ENCODE measurements at regions not wholly inside any gene's neighbourhood (a gene's known extent, or its start where the extent isn't known, plus 50 kb on each side); places are given as distances from the start of the nearest gene placed in this dataset.

- intact Hi-C loops (cut with micrococcal nuclease; ENCODE audit: unreplicated experiment), result no loop called here
- no peak for DNase-seq
- Histone ChIP-seq H3K36me3 (ENCODE audit: low read depth) (no peaks in the 10 kb centered on the region), H3K9me2 (ENCODE audit: insufficient read depth) (no peaks in the 10 kb centered on the region), H3K27ac (no peak overlapping the region), H4K20me1 (ENCODE audit: insufficient read depth) (no peaks in the 10 kb centered on the region), H3K27me3 (ENCODE audit: insufficient read depth, low read depth) (no peaks in the 10 kb centered on the region), H2AFZ (no peak overlapping the region), H3K4me1 (replicated peaks; ENCODE audit: insufficient read depth) (no peaks in the 10 kb centered on the region), H3F3A (ENCODE audit: insufficient read depth, low read depth) (no peaks in the 10 kb centered on the region), H3K79me2 (ENCODE audit: low read depth) (no peaks in the 10 kb centered on the region), H3K9me3 (ENCODE audit: insufficient read depth, low read depth) (no peaks in the 10 kb centered on the region), H3K4me2 (no peak overlapping the region), H3K4me3 (no peak overlapping the region)
- BruUV-seq (replicated peaks), result no TSS peak
- CTCF ChIA-PET, result no interaction called here
- TF ChIP-seq CTCF (conservative IDR thresholded peaks at IDR 0.05) (no peak), EZH2 (IDR thresholded peaks at IDR 0.05; ENCODE audit: low read depth) (no peak)
- POLR2A ChIA-PET (ENCODE audit: unreplicated experiment), result no interaction called here
These were observed 447.0 kb downstream of the KIF4B start for GRCh38 chr5:155460501-155460931.

GRCh38 chr5:155461304-155461703 is 447.7 kb downstream of the KIF4B start:
- Histone ChIP-seq H3K4me3 (no peak overlapping the region), H3K27me3 (ENCODE audit: insufficient read depth, low read depth) (no peaks in the 10 kb centered on the region), H3K36me3 (ENCODE audit: low read depth) (no peaks in the 10 kb centered on the region), H3K4me1 (replicated peaks; ENCODE audit: insufficient read depth) (no peaks in the 10 kb centered on the region), H4K20me1 (ENCODE audit: insufficient read depth) (no peaks in the 10 kb centered on the region), H2AFZ (no peak overlapping the region), H3K9me2 (ENCODE audit: insufficient read depth) (no peaks in the 10 kb centered on the region), H3F3A (ENCODE audit: insufficient read depth, low read depth) (no peaks in the 10 kb centered on the region), H3K9me3 (ENCODE audit: insufficient read depth, low read depth) (no peaks in the 10 kb centered on the region), H3K4me2 (no peak overlapping the region), H3K79me2 (ENCODE audit: low read depth) (no peaks in the 10 kb centered on the region), H3K27ac (no peak overlapping the region)
- intact Hi-C loops (cut with micrococcal nuclease; ENCODE audit: unreplicated experiment), result no loop called here
- DNase-seq, result no peak
- no peak for TF ChIP-seq CTCF (conservative IDR thresholded peaks at IDR 0.05)
- TF ChIP-seq EZH2 (IDR thresholded peaks at IDR 0.05; ENCODE audit: low read depth), result no peak
- ChIA-PET POLR2A (ENCODE audit: unreplicated experiment) (no interaction called here), CTCF (no interaction called here)
- no TSS peak for BruUV-seq (replicated peaks)

GRCh38 chr5:155466851-155467250 is 453.3 kb downstream of the KIF4B start:
- CTCF ChIA-PET, result no interaction called here
- Histone ChIP-seq H3K4me2 (no peak overlapping the region), H3F3A (ENCODE audit: insufficient read depth, low read depth) (no peaks in the 10 kb centered on the region), H3K79me2 (ENCODE audit: low read depth) (no peaks in the 10 kb centered on the region), H3K9me2 (ENCODE audit: insufficient read depth) (no peaks in the 10 kb centered on the region), H3K4me1 (replicated peaks; ENCODE audit: insufficient read depth) (no peaks in the 10 kb centered on the region), H4K20me1 (ENCODE audit: insufficient read depth) (no peaks in the 10 kb centered on the region), H3K27me3 (ENCODE audit: insufficient read depth, low read depth) (no peaks in the 10 kb centered on the region), H3K36me3 (ENCODE audit: low read depth) (no peaks in the 10 kb centered on the region), H3K4me3 (no peak overlapping the region), H3K27ac (no peak overlapping the region), H2AFZ (no peak overlapping the region), H3K9me3 (ENCODE audit: insufficient read depth, low read depth) (no peaks in the 10 kb centered on the region)
- TF ChIP-seq EZH2 (IDR thresholded peaks at IDR 0.05; ENCODE audit: low read depth) (no peak), CTCF (conservative IDR thresholded peaks at IDR 0.05) (no peak)
- intact Hi-C loops (cut with micrococcal nuclease; ENCODE audit: unreplicated experiment), result no loop called here
- no TSS peak for BruUV-seq (replicated peaks)
- POLR2A ChIA-PET (ENCODE audit: unreplicated experiment), result no interaction called here
- no peak for DNase-seq

Data from PC-9 (cell line).